SU-DHL-6 (cell line): ENCODE measurements at regions not wholly inside any gene's neighbourhood (a gene's known extent, or its start where the extent isn't known, plus 50 kb on each side); places are given as distances from the start of the nearest gene placed in this dataset.

ENCODE experiments used
- EZH2phosphoT487 ChIP-seq: fragments of 200-600 bp; sonication (generic), shearing (Covaris generic); conservative IDR thresholded peaks from 2 replicates; pipeline ENCODE4 v1.6.1; 2018; ENCODE audit warnings: mild to moderate bottlenecking, antibody characterized with exemption, low read length, moderate library complexity, mixed read lengths
- TF ChIP-seq, protein P1 (sequence below): fragments of 200-600 bp; sonication (generic); IDR thresholded peaks from one replicate; pipeline ENCODE4 v1.5.1; 2017; ENCODE audit warnings: antibody characterized with exemption, mild to moderate bottlenecking, low read length, moderate library complexity; ENCODE audit not compliant: insufficient read depth, poor library complexity, severe bottlenecking

DNA sequence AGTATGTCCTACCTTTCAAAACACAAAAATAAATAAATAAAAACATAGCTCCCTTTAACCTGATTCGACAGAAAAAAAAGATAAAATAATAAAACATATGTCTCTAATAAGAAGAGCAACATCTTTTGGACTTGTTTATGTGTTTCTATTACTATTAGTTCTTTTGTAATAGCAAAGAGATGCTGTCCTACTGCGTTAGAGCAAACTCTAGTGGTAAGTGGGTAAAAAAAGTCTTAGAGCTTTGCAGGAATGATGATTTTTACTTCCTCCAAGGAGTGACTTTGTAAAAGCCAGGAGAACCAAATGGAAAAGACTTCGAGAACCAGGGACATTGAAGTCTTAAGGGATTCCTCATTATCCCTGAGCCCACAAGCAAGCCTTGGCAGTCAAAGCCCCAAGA lies 450.1 kb downstream of the METTL4 start:
- TF ChIP-seq, protein P1, sequence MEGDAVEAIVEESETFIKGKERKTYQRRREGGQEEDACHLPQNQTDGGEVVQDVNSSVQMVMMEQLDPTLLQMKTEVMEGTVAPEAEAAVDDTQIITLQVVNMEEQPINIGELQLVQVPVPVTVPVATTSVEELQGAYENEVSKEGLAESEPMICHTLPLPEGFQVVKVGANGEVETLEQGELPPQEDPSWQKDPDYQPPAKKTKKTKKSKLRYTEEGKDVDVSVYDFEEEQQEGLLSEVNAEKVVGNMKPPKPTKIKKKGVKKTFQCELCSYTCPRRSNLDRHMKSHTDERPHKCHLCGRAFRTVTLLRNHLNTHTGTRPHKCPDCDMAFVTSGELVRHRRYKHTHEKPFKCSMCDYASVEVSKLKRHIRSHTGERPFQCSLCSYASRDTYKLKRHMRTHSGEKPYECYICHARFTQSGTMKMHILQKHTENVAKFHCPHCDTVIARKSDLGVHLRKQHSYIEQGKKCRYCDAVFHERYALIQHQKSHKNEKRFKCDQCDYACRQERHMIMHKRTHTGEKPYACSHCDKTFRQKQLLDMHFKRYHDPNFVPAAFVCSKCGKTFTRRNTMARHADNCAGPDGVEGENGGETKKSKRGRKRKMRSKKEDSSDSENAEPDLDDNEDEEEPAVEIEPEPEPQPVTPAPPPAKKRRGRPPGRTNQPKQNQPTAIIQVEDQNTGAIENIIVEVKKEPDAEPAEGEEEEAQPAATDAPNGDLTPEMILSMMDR: no peak
- no peak for TF ChIP-seq EZH2phosphoT487
